PC-9 (cell line): ENCODE measurements at regions not wholly inside any gene's neighbourhood (a gene's known extent, or its start where the extent isn't known, plus 50 kb on each side); places are given as distances from the start of the nearest gene placed in this dataset.

ENCODE experiments used
- BruUV-seq: library from RNA; stranded (reverse); fragments of 400-500 nt; replicated peaks from 2 replicates; lab custom pipeline; 2021; lab: Mats Ljungman, UMichigan
- CTCF ChIA-PET: fragments of 300-600 bp; sonication (Branson Sonifier 250); formaldehyde crosslinking; loops from one replicate; lab custom pipeline; 2022; ENCODE audit warnings: antibody characterized with exemption; lab: Charles Lee
- POLR2A ChIA-PET: fragments of 300-600 bp; sonication (Branson Sonifier 250); formaldehyde crosslinking; loops from one replicate; lab custom pipeline; 2022; ENCODE audit warnings: antibody characterized with exemption; ENCODE audit not compliant: unreplicated experiment; lab: Charles Lee
- DNase-seq, 2 experiments: peaks; one replicate each; pipeline versions ENCODE4 v3.0.0 to v3.0.0-alpha.2; 2015 to 2022; ENCODE audit warnings: mixed read lengths in 1 of 2
- H2AFZ ChIP-seq: fragments of 200-600 bp; sonication (generic); 2 replicates; pipeline ENCODE4 v1.8.1; 2017; ENCODE audit warnings: antibody characterized with exemption
- H3F3A ChIP-seq: fragments of 200-600 bp; sonication (generic); 2 replicates; pipeline ENCODE4 v1.8.1; 2017; ENCODE audit warnings: antibody characterized with exemption, mild to moderate bottlenecking, low read depth; ENCODE audit not compliant: insufficient read depth
- H3K27ac ChIP-seq: fragments of 200-600 bp; sonication (generic); 2 replicates; pipeline ENCODE4 v1.6.1; 2016; ENCODE audit warnings: mixed run types
- H3K27me3 ChIP-seq: fragments of 200-600 bp; sonication (generic); 2 replicates; pipeline ENCODE4 v1.6.1; 2016; ENCODE audit warnings: low read depth, mixed run types; ENCODE audit not compliant: insufficient read depth
- H3K36me3 ChIP-seq: fragments of 200-600 bp; sonication (generic); 2 replicates; pipeline ENCODE4 v1.6.1; 2016; ENCODE audit warnings: low read depth, mixed run types
- H3K4me1 ChIP-seq: fragments of 200-600 bp; sonication (generic); replicated peaks from 2 replicates; pipeline ENCODE4 v1.6.1; 2016; ENCODE audit warnings: mixed run types; ENCODE audit not compliant: insufficient read depth
- H3K4me2 ChIP-seq: fragments of 200-600 bp; sonication (generic); 2 replicates; pipeline ENCODE4 v1.6.1; 2017; ENCODE audit warnings: mixed run types
- H3K4me3 ChIP-seq: fragments of 200-600 bp; sonication (generic); 2 replicates; pipeline ENCODE4 v1.6.1; 2016; ENCODE audit warnings: mixed run types
- H3K79me2 ChIP-seq: fragments of 200-600 bp; sonication (generic); 2 replicates; pipeline ENCODE4 v1.6.1; 2017; ENCODE audit warnings: low read depth, mixed run types
- H3K9me2 ChIP-seq: fragments of 200-600 bp; sonication (generic); 2 replicates; pipeline ENCODE4 v1.8.1; 2017; ENCODE audit warnings: mild to moderate bottlenecking; ENCODE audit not compliant: insufficient read depth
- H3K9me3 ChIP-seq: fragments of 200-600 bp; sonication (generic); 2 replicates; pipeline ENCODE4 v1.8.1; 2016; ENCODE audit warnings: low read depth; ENCODE audit not compliant: insufficient read depth
- H4K20me1 ChIP-seq: fragments of 200-600 bp; sonication (generic); 2 replicates; pipeline ENCODE4 v1.8.1; 2017; ENCODE audit not compliant: insufficient read depth
- EZH2 ChIP-seq: fragments of 200-600 bp; sonication (generic); IDR thresholded peaks from 2 replicates; pipeline ENCODE4 v1.8.0; 2017; ENCODE audit warnings: antibody characterized with exemption, low read depth
- intact Hi-C: fragments of 100-400 bp; cut with micrococcal nuclease; formaldehyde crosslinking; loops from one replicate; pipeline ENCODE4 v1.10.0; 2022; ENCODE audit not compliant: unreplicated experiment
- TF ChIP-seq, protein P1 (sequence below): fragments of 200-600 bp; sonication (generic); conservative IDR thresholded peaks from 2 replicates; pipeline ENCODE4 v1.6.1; 2017; ENCODE audit warnings: mixed run types, antibody characterized with exemption, mild to moderate bottlenecking, moderate library complexity

DNA sequence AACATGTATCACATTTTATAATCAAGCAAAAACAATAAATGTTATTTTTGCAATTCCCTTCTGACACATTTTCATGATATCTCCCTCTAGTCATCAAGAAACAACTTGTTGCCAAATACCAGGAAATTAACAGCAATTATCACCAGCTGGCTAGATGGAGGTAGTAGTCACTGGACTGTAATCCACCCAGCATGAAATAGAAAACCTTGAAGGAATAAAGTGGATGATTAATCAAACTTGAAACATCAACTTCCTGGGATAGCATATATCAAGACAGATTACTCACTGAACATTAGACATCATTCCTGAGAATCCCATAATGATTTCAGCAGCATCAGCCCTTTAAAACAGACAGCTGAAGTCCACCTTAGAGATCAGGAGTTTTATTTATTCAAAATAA is 259.0 kb downstream of the CCDC59 start:
- Histone ChIP-seq H3K4me3 (no peak overlapping the region), H4K20me1 (no peaks in the 10 kb centered on the region), H3K4me2 (no peak overlapping the region), H3F3A (no peaks in the 10 kb centered on the region), H3K36me3 (no peaks in the 10 kb centered on the region), H3K9me3 (no peaks in the 10 kb centered on the region), H3K79me2 (no peaks in the 10 kb centered on the region), H3K4me1 (no peaks in the 10 kb centered on the region), H3K9me2 (no peaks in the 10 kb centered on the region), H3K27ac (no peak overlapping the region), H2AFZ (no peak overlapping the region), H3K27me3 (no peaks in the 10 kb centered on the region)
- ChIA-PET CTCF (no interaction called here), POLR2A (no interaction called here)
- no peak for TF ChIP-seq EZH2
- TF ChIP-seq, protein P1, sequence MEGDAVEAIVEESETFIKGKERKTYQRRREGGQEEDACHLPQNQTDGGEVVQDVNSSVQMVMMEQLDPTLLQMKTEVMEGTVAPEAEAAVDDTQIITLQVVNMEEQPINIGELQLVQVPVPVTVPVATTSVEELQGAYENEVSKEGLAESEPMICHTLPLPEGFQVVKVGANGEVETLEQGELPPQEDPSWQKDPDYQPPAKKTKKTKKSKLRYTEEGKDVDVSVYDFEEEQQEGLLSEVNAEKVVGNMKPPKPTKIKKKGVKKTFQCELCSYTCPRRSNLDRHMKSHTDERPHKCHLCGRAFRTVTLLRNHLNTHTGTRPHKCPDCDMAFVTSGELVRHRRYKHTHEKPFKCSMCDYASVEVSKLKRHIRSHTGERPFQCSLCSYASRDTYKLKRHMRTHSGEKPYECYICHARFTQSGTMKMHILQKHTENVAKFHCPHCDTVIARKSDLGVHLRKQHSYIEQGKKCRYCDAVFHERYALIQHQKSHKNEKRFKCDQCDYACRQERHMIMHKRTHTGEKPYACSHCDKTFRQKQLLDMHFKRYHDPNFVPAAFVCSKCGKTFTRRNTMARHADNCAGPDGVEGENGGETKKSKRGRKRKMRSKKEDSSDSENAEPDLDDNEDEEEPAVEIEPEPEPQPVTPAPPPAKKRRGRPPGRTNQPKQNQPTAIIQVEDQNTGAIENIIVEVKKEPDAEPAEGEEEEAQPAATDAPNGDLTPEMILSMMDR, result no peak
- intact Hi-C loops, result no loop called here
- no TSS peak for BruUV-seq
- DNase-seq, result peak in 1 of 2 experiments; percentile 56

DNA sequence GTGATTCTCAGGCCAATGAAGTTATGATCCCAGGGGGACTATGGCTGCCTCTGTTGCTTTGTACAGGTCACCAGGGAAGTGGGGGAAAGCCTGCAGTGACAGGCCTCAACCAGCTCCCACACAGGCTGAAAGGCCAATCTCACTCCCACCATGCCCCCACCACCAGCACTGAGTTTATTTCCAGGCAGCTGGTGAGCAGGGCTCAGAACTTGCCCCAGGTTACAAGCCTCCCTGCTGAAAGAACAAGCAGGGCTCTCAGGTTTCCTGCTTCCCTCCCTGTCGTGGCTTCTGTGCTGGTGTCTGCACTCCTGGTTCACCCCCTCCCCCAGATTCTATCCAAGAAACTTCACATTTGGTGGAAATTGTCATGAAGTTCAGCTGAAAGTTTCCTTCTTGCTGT is 260.3 kb downstream of the CCDC59 start:
- Histone ChIP-seq H3F3A (no peaks in the 10 kb centered on the region), H3K4me1 (no peaks in the 10 kb centered on the region), H3K27me3 (no peaks in the 10 kb centered on the region), H3K4me3 (no peak overlapping the region), H3K79me2 (no peaks in the 10 kb centered on the region), H3K9me3 (no peaks in the 10 kb centered on the region), H4K20me1 (no peaks in the 10 kb centered on the region), H3K36me3 (no peaks in the 10 kb centered on the region), H3K4me2 (no peak overlapping the region), H2AFZ (no peak overlapping the region), H3K27ac (no peak overlapping the region), H3K9me2 (no peaks in the 10 kb centered on the region)
- TF ChIP-seq, protein P1, result no peak
- no peak for TF ChIP-seq EZH2
- CTCF ChIA-PET, result no interaction called here
- no TSS peak for BruUV-seq
- DNase-seq, result no peak
- intact Hi-C loops, result no loop called here
- POLR2A ChIA-PET, result no interaction called here

DNA sequence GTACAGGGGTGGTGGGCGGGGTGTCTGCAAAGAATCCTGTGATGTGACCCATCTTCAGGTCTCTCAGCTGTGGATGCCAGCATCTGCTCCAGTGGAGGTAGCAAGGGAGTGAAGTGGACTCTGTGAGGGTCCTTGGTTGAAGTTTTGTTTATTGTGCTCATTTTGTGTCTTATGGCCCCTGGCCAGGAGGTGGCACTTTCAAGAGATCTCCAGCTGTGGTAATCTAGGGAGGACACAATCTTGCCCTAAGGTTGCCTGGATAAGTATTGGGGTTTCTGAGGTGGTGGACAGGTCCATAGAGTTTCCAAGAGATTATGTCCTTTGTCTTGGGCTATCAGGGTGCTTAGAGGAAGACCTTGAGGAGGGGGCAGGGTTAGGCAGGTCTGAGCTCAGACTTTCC is 260.7 kb downstream of the CCDC59 start:
- H3K9me2 ChIP-seq, result no peaks in the 10 kb centered on the region
- H3K36me3 ChIP-seq, result no peaks in the 10 kb centered on the region
- no peak for DNase-seq
- H3K4me1 ChIP-seq, result no peaks in the 10 kb centered on the region
- H3K27ac ChIP-seq, result no peak overlapping the region
- POLR2A ChIA-PET, result no interaction called here
- no peaks in the 10 kb centered on the region for H3K9me3 ChIP-seq
- H3K4me2 ChIP-seq, result no peak overlapping the region
- intact Hi-C loops, result no loop called here
- no peak overlapping the region for H2AFZ ChIP-seq
- no peak overlapping the region for H3K4me3 ChIP-seq
- no TSS peak for BruUV-seq
- no peaks in the 10 kb centered on the region for H3F3A ChIP-seq
- CTCF ChIA-PET, result no interaction called here
- no peaks in the 10 kb centered on the region for H3K27me3 ChIP-seq
- TF ChIP-seq EZH2, result no peak
- TF ChIP-seq, protein P1, result no peak
- no peaks in the 10 kb centered on the region for H4K20me1 ChIP-seq
- H3K79me2 ChIP-seq, result no peaks in the 10 kb centered on the region
